IMR-90 (cell line): ENCODE measurements at regions not wholly inside any gene's neighbourhood (a gene's known extent, or its start where the extent isn't known, plus 50 kb on each side); places are given as distances from the start of the nearest gene placed in this dataset.

Experiments
- ELK1 ChIP-seq: fragments of 150-350 bp; IDR thresholded peaks from 2 replicates; pipeline ENCODE4 v1.6.1; 2016; ENCODE audit warnings: low read depth, mild to moderate bottlenecking, low read length, moderate library complexity, borderline replicate concordance
- FOS ChIP-seq: fragments of 150-350 bp; IDR thresholded peaks from 2 replicates; pipeline ENCODE4 v1.6.1; 2016; ENCODE audit warnings: low read depth, low read length
- MAFK ChIP-seq: IDR thresholded peaks from 2 replicates; pipeline ENCODE4 v1.6.1; 2012; ENCODE audit warnings: low read depth, low read length, improper control_type of control experiment
- MAZ ChIP-seq: IDR thresholded peaks from 2 replicates; pipeline ENCODE4 v1.6.1; 2012; ENCODE audit warnings: low read depth, mild to moderate bottlenecking, low read length, improper control_type of control experiment, moderate library complexity, borderline replicate concordance
- POLR2A ChIP-seq: IDR thresholded peaks from 2 replicates; pipeline ENCODE4 v1.6.1; 2012; ENCODE audit warnings: mild to moderate bottlenecking, low read depth, low read length
- RAD21 ChIP-seq: IDR thresholded peaks from 2 replicates; pipeline ENCODE4 v1.6.1; 2012; ENCODE audit warnings: low read length, improper control_type of control experiment
- RFX5 ChIP-seq: IDR thresholded peaks from 2 replicates; pipeline ENCODE4 v1.8.0; 2012; ENCODE audit warnings: low read depth, mild to moderate bottlenecking, low read length, moderate library complexity
- SMC3 ChIP-seq: fragments of 150-350 bp; IDR thresholded peaks from 2 replicates; pipeline ENCODE4 v1.6.1; 2016; ENCODE audit warnings: low read depth, mild to moderate bottlenecking, antibody characterized with exemption, low read length, moderate library complexity
- USF2 ChIP-seq: fragments of 150-350 bp; IDR thresholded peaks from 2 replicates; pipeline ENCODE4 v1.6.1; 2017; ENCODE audit warnings: mild to moderate bottlenecking, antibody characterized with exemption, low read length, low read depth
- TF ChIP-seq, protein P1 (sequence below): conservative IDR thresholded peaks from 2 replicates; pipeline ENCODE4 v1.5.1; 2012; ENCODE audit warnings: mild to moderate bottlenecking, low read depth, low read length, improper control_type of control experiment

DNA sequence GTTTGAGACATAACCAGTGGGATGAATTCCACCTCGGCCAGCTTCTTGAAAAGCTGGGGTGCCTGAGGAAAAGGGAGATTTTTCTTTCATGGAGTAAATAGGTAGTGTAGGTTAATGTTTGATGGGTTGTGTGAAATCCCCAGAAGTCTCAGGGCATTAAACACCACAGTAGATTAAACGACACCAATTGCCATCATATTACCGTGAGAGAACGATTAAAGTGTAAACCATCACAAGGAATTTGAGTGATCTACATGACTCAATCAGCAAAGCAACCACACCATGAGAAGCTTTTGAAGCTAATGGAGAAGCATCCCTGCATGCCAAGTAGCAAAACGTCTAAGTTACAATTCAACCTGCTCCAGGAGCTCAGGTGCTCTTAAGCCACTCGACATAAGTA is 322.5 kb upstream of the GATB start:
- TF ChIP-seq RFX5, result no peak
- TF ChIP-seq, protein P1, sequence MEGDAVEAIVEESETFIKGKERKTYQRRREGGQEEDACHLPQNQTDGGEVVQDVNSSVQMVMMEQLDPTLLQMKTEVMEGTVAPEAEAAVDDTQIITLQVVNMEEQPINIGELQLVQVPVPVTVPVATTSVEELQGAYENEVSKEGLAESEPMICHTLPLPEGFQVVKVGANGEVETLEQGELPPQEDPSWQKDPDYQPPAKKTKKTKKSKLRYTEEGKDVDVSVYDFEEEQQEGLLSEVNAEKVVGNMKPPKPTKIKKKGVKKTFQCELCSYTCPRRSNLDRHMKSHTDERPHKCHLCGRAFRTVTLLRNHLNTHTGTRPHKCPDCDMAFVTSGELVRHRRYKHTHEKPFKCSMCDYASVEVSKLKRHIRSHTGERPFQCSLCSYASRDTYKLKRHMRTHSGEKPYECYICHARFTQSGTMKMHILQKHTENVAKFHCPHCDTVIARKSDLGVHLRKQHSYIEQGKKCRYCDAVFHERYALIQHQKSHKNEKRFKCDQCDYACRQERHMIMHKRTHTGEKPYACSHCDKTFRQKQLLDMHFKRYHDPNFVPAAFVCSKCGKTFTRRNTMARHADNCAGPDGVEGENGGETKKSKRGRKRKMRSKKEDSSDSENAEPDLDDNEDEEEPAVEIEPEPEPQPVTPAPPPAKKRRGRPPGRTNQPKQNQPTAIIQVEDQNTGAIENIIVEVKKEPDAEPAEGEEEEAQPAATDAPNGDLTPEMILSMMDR, result no peak
- TF ChIP-seq FOS, result no peak
- TF ChIP-seq POLR2A, result no peak
- no peak for TF ChIP-seq MAFK
- TF ChIP-seq ELK1, result no peak
- TF ChIP-seq USF2, result no peak
- no peak for TF ChIP-seq SMC3
- no peak for TF ChIP-seq MAZ
- TF ChIP-seq RAD21, result no peak
